ENCODE measurements at regions not wholly inside any gene's neighbourhood (a gene's known extent, or its start where the extent isn't known, plus 50 kb on each side); places are given as distances from the start of the nearest gene placed in this dataset.

DNA sequence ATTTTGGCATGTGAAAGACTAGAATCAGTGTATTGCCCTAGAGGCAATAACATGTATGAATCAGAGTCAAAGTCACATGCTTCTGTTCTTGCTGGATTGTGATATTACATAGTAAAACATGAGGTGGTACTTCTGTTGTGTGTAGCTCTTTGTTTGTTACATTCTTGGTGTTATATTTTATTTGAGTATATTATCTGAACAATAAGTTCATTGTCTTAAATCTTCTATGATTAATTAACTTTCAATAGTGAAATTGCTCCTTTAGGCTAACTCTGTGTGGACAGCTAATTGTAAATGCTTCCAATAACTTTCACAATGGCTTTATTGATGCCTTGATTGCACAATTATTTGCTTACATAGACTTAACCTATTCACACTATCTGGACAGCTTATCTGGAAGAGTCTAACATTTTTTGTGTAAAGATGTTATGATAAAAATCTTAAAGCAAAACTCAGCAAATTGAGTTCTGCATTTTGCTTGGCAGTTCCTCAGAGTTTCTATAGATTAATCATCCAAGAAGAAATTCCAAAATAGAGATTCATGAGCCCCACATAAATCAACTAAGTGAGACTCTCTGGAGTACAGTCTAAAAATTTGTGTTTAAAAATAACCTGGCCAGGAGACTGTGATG, 239.6 kb upstream of the TUSC1 start (continued):
- no peak for TF ChIP-seq BCL11A (IDR thresholded peaks at IDR 0.05; ENCODE audit: low read depth in 2 of 2, low read length in 2 of 2)
- TF ChIP-seq NRF1 (IDR thresholded peaks at IDR 0.05; ENCODE audit: low read depth, low read length): no peak
